Choroid plexus epithelial cell (primary cell): ENCODE measurements at regions not wholly inside any gene's neighbourhood (a gene's known extent, or its start where the extent isn't known, plus 50 kb on each side); places are given as distances from the start of the nearest gene placed in this dataset.

Experiments used
- DNase-seq: peaks from one replicate; pipeline ENCODE4 v3.0.0-alpha.2; 2010; ENCODE audit warnings: low read depth
- H3K4me3 ChIP-seq: 2 replicates; pipeline ENCODE4 v1.5.1; 2011; ENCODE audit warnings: low read depth, mild to moderate bottlenecking, control low read depth, low read length, moderate library complexity
- CTCF ChIP-seq: conservative IDR thresholded peaks from 2 replicates; pipeline ENCODE4 v1.5.1; 2011; ENCODE audit warnings: low read depth, mild to moderate bottlenecking, control low read depth, inconsistent platforms, low read length, moderate library complexity

DNA sequence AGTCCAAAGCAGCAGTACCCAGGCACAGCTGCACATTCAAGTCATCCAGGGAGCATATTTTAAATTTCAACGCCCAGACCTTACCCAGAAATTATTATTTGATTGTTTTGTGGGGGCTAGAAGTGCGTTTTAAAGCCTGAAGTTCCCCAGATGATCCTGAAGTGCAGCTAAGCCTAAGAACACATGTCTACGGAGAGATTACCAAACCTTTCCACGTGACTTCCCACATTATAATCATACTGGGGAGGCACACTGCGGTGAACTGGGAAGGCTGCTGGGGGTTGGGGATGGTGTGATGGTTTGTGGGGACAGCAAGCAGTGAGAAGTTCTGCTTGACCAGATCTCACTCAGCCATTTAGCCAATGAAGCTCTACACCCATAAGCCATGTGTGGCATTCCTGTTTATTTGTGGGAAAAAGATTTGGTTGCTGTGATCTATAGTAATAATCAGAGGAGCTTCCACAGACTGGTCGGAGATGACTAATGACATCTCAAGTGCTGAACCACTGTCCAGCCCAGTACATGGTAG is 93.4 kb upstream of the CDH6 start:
- no peak overlapping the region for H3K4me3 ChIP-seq
- no peak for DNase-seq
- TF ChIP-seq CTCF: no peak

GRCh38 chr5:31098811-31099210 is 94.7 kb upstream of the CDH6 start:
- H3K4me3 ChIP-seq: no peak overlapping the region
- no peak for TF ChIP-seq CTCF

GRCh38 chr5:31097851-31098250 is 95.6 kb upstream of the CDH6 start:
- H3K4me3 ChIP-seq: no peak overlapping the region
- no peak for DNase-seq
- no peak for TF ChIP-seq CTCF

More at GRCh38 chr5:31098811-31099210, 94.7 kb upstream of the CDH6 start:
- DNase-seq: no peak

DNA sequence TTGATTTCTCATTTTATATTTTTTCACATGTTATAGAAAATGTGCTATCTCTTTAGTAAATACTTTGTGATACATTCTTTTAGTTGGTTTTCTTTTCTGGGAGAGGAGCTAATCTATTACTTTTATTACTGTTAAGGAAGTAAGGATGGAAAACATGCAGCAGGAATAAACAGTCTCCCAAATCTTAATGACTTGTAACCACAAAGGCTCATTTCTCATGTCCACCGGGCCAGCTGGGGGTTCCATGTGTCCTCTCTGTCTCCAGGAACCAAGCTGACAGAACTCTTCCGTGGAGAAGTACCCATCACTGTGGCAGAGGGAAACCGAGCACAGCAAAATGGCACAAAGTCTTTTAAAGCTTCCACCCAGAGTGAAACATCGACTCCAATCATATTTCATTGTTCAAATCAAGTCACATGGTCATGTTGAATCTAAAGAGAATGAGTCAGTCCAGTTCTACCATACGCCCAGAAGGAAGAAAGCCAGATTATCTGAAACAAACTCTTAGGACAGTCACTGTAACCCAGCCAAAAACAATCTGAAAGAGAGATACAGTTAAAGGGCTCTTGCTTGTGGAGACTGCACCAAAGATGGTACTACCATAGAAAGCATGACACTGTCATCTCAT is 97.1 kb upstream of the CDH6 start:
- H3K4me3 ChIP-seq: no peak overlapping the region
- peak; percentile 70 for DNase-seq
- TF ChIP-seq CTCF: no peak

GRCh38 chr5:31095796-31096195 is 97.7 kb upstream of the CDH6 start:
- DNase-seq: no peak
- H3K4me3 ChIP-seq: no peak overlapping the region
- TF ChIP-seq CTCF: no peak

- no peak for TF ChIP-seq CTCF
- H3K4me3 ChIP-seq: no peak overlapping the region
- DNase-seq: no peak
Measured at GRCh38 chr5:31091501-31091900, 102.0 kb upstream of the CDH6 start.

GRCh38 chr5:31090467-31090866 is 103.0 kb upstream of the CDH6 start:
- no peak overlapping the region for H3K4me3 ChIP-seq
- DNase-seq: no peak
- TF ChIP-seq CTCF: no peak
